RKO (cell line): ENCODE measurements at regions not wholly inside any gene's neighbourhood (a gene's known extent, or its start where the extent isn't known, plus 50 kb on each side); places are given as distances from the start of the nearest gene placed in this dataset.
"Not testable (repeated sequence)": the region's sequence is repeated elsewhere in the genome, so short reads cannot be mapped to it uniquely, and the experiment has no call there.

Experiments used
- DNase-seq: peaks from one replicate; pipeline ENCODE4 v3.0.0-alpha.2; 2016; ENCODE audit warnings: low spot score

GRCh38 chr3:78314327-78314726 is 1274.4 kb downstream of the ROBO2 start:
- no peak for DNase-seq

GRCh38 chr3:78317774-78318173 is 1277.9 kb downstream of the ROBO2 start:
- no peak for DNase-seq

DNA sequence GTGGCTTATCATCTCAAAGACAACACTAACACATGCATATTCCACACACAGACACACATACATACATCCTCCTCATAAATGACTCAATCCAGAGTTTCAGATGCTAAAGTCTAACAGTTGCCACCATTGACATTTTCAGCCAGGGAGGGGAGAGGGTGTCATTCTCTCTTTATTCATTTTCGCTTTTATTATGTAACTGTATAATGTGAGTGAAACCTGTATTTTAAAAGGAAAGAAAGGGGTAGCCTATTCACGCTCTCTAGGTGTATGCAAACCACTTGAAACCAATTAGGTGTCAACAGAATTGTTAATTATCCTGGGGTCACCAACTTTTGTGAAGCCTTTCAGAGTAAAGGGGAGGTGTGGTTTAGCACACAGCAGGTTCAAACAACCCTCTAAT is 1282.9 kb downstream of the ROBO2 start:
- no peak for DNase-seq

- DNase-seq: no peak
Measured at GRCh38 chr3:78337801-78338211, 1297.9 kb downstream of the ROBO2 start.

- no peak for DNase-seq
Measured at GRCh38 chr3:78338405-78338804, 1298.5 kb downstream of the ROBO2 start.

DNA sequence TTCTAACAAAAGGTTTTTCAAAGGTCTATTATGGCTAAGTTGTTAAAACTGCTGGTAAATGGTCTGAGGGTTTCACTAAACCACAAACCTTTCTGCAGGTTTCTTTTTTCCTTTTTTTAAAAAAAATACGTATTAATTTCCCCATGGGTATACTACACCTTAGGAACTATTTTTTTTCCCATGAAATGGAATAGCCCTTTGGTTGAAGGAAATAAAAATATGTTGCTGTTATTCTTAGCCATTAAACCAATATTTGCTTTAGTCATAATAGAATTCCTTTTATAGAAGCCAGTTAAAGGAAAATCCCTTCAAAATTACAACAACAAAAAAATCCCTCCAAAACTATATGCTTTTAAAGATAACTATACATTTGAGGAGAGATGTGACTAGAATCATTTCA is 1303.3 kb downstream of the ROBO2 start:
- no peak for DNase-seq

GRCh38 chr3:78344267-78344666 is 1304.4 kb downstream of the ROBO2 start:
- DNase-seq: not testable (repeated sequence)

DNA sequence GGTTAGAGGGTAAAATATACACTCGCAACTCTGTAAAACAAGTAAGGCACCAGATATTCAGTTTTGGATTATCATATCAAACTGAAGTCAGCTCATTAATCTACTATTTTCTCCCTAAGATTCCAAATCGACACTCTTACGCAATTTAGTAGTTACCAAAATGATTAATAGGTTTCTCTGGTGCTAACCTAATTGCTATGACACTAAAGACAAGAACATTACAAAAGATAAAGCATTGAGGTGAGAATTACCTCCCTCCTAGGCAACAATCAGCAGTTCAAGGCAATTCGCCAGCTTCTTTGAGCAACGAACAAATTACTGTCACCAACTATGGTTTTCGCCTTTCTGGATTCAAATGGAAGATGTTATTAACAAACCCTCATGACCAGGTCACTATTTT is 1305.0 kb downstream of the ROBO2 start:
- no peak for DNase-seq

- DNase-seq: no peak
Measured at GRCh38 chr3:78347176-78347575, 1307.3 kb downstream of the ROBO2 start.

GRCh38 chr3:78348664-78349063 is 1308.8 kb downstream of the ROBO2 start:
- no peak for DNase-seq

DNA sequence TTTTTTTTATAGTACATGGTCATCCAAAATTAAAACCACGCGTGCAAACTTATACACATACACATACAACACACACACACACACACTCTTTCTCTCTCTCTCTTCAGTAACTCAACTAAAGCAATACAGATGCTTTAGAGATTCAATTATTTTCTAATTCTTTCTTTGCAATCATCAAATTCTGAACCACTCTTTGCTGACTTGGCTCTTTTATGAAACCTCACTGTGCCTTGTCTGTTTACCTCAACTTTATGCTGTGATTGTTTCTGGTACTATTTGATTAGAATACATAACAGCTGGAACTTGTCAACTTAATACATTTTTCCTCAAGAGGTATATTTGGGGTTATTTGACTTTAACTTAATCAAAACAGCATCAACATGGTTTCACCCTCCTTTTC is 1309.7 kb downstream of the ROBO2 start:
- DNase-seq: no peak

GRCh38 chr3:78351334-78351733 is 1311.4 kb downstream of the ROBO2 start:
- DNase-seq: no peak

GRCh38 chr3:78353231-78353630 is 1313.3 kb downstream of the ROBO2 start:
- DNase-seq: no peak

DNA sequence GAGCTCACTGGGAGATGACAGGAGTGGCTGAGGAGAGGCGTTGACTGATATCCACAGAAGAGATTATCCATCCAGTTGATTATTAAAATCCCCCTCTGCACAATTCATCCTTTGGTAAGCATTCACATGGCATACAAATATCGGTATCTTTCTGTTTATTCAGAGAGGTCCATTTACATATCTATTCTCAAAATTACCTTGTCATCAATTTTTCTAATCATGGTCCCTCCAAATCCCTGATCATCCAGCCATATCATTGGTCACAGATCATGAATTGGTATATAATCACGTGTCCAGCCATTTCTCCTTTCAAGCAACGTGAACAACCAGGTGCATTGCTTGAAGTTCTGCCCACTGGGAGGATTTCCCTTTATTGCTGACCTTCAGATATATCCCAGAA is 1321.0 kb downstream of the ROBO2 start:
- no peak for DNase-seq

DNA sequence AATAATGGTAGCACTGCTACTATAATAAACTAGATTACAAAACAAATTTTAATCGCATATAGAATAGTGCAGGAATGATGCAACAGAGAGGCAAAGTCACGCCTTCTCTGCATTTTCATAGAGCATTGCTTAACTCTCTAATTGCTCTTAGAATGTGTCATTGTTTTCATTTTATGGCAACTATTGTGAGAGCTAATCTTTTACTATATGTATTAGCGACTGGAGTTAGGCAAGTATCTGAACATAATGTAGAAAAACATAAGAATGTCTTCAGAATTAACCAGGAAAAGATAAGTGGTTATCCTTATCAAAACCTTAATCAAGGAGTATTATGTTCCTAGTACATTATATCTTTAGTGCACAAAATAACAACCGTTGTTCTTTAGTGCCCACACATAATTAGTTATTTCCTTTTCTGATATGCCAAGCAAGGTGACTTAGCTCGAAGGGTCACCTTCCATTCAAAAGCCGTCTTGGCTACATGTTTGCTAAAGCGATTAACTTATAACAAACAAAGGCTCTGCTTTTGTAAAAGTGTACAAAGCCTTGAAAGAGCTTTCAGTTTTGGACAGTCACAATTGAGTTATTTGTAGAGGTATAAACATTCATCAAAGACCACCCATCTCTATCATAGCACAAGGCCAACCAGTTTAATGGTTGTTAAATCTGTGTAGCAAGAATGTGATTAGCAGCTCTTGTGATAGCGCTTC is 1328.9 kb downstream of the ROBO2 start:
- no peak for DNase-seq

DNA sequence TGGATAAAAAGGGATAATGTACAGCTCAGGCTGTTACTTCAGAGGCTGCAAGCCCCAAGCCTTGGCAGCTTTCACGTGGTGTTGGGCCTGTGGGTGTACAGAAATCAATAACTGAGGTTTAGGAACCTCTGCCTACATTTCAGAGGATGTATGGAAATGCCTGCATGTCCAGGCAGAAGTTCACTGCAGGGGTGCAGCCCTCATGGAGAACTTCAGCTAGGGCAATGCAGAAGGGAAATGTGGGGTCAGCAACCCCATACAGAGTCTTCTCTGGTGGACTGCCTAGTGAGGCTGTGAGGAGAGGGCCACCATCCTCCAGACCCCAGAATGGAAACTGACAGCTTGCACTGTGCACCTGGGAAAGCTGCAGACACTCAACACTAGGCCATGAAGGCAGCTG is 1350.3 kb downstream of the ROBO2 start:
- DNase-seq: no peak

- DNase-seq: no peak
Measured at GRCh38 chr3:78398401-78398800, 1358.5 kb downstream of the ROBO2 start.

- no peak for DNase-seq
Measured at GRCh38 chr3:78402720-78403119, 1362.8 kb downstream of the ROBO2 start.

DNA sequence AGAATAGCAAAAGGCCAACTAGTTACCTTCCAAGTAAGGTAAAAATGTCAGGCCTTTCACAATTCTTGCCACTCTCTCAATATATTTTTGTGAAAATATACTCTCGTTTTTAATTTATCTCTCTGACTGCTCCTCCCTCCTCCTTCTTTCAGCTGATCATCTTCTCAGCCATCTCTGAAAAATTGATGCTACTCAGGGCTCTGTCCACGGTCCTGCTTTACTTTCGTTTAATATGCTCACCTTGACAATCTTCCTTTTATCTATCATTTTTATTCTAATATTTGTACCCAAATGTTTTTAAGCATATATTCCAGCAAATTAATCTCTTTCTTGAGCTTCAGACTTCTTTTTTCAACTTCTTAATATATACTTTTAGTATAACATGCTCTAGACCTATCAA is 1362.1 kb downstream of the ROBO1 start:
- DNase-seq: no peak

- no peak for DNase-seq
Measured at GRCh38 chr3:78406396-78406795, 1361.4 kb downstream of the ROBO1 start.

DNA sequence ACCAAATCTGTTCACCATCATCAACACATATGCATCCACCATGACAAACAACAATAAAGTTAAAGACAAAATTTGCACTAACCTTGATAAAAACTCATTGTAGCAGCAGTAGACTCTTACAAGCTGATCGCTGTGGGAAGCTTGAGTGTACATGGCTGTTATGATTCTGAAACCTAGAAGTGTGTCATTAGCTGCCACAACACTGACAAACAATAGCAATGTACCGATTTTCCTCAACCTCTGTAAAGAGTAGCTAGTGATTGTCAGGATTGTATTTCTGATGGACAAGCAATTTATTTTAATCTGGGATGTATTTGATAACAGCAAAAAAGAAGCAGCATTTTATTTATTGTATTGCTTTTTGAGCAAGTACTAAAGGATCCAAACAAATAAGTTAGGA is 1357.7 kb downstream of the ROBO1 start:
- DNase-seq: no peak

- DNase-seq: no peak
Measured at GRCh38 chr3:78414261-78414660, 1353.5 kb downstream of the ROBO1 start.

DNA sequence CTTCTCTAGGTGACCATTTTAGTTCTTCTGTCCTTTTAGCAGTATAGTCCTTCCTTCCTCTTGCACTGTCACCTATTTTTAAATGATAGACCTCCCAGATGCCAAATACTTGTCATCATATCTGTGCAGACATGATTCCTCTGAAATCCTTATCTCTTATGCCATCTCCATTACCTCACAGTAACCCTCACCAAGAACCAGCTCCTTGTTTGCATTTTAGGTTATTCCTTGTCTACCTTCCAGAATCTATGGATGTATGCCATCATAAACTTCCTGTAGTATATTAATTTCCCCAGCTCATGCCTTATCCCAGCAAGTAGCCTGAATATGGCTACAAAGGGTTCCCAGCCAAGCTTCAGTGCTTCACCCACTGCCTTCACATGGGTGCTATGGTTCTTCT is 1347.2 kb downstream of the ROBO1 start:
- no peak for DNase-seq

DNA sequence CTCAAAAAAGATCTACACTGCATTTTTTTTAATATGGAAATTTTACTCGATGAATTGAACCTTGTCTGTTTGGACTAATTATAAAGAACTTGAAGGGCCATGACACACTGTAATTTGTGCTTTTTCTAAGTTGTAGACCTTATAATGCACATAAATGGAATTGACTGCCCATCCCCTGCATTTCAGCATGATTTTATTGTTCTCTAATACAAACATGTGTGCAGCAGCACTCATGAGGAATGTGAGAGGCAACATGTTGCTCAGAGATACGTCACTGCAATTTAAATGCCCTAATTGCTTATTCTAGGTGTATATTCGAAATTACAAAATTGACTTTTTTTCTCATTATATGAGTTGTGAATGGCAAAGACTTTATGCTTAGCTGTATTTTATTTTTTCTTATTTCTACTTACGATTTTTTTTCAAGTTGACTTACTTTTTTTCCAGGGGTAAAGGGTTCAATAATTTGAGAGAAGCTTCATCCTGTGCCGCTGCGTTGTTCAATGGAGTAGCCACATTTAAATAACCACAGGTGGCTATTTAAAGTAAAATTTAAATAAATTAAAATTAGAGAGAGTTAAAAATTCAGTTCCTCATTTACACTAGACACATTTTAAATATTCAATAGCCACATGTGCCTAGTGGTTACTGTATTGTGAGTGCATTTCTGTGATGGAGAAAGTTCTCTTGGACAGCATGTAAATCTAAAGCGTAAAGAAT is 1346.4 kb downstream of the ROBO1 start:
- no peak for DNase-seq
